Choroid plexus epithelial cell (primary cell): ENCODE measurements at regions not wholly inside any gene's neighbourhood (a gene's known extent, or its start where the extent isn't known, plus 50 kb on each side); places are given as distances from the start of the nearest gene placed in this dataset.
"Not testable (repeated sequence)": the region's sequence is repeated elsewhere in the genome, so short reads cannot be mapped to it uniquely, and the experiment has no call there.

Experiments
- DNase-seq: peaks from one replicate; pipeline ENCODE4 v3.0.0-alpha.2; 2010; ENCODE audit warnings: low read depth
- H3K4me3 ChIP-seq: 2 replicates; pipeline ENCODE4 v1.5.1; 2011; ENCODE audit warnings: low read depth, mild to moderate bottlenecking, control low read depth, low read length, moderate library complexity
- TF ChIP-seq, protein P1 (sequence below): conservative IDR thresholded peaks from 2 replicates; pipeline ENCODE4 v1.5.1; 2011; ENCODE audit warnings: low read depth, mild to moderate bottlenecking, control low read depth, inconsistent platforms, low read length, moderate library complexity

DNA sequence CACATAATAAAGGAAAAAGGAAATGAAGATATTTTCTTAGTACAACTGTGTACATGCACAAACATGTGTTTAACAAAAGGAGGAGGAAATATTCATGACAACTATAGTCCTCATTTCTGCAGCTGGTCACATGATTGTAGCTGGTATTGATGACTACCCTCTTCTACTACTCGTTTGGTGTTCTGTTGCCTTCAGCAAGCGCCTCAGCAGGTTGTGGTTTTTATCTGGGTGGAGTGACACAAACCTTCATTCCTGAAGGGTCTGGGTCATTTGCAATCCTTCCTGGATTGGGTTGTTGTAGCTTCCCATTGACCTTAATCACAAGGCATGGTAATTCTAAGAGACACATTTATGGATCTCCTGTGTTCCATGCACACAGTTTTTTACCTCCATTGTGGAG, 1009.9 kb upstream of the USP15 start:
- no peak overlapping the region for H3K4me3 ChIP-seq
- no peak for DNase-seq
- TF ChIP-seq, protein P1, sequence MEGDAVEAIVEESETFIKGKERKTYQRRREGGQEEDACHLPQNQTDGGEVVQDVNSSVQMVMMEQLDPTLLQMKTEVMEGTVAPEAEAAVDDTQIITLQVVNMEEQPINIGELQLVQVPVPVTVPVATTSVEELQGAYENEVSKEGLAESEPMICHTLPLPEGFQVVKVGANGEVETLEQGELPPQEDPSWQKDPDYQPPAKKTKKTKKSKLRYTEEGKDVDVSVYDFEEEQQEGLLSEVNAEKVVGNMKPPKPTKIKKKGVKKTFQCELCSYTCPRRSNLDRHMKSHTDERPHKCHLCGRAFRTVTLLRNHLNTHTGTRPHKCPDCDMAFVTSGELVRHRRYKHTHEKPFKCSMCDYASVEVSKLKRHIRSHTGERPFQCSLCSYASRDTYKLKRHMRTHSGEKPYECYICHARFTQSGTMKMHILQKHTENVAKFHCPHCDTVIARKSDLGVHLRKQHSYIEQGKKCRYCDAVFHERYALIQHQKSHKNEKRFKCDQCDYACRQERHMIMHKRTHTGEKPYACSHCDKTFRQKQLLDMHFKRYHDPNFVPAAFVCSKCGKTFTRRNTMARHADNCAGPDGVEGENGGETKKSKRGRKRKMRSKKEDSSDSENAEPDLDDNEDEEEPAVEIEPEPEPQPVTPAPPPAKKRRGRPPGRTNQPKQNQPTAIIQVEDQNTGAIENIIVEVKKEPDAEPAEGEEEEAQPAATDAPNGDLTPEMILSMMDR, result no peak

DNA sequence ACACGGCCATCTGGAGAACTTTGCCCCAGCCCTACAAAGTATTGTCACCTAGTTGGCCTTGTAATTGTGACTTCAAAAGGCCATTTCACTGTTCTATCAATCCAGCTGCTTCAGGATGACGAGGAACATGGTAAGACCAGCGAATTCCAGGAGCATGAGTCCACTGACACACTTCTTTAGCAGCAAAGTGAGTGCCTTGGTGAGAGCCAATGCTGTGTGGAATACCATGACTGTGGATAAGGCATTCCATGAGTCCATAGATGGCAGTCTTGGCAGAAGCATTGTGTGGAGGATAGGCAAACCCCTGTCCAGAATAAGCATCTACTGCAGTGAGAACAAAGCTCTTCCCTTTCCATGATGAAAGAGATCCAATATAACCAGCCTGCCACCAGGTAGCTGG, 1009.1 kb upstream of the USP15 start:
- no peak for DNase-seq
- TF ChIP-seq, protein P1, result no peak
- no peak overlapping the region for H3K4me3 ChIP-seq

DNA sequence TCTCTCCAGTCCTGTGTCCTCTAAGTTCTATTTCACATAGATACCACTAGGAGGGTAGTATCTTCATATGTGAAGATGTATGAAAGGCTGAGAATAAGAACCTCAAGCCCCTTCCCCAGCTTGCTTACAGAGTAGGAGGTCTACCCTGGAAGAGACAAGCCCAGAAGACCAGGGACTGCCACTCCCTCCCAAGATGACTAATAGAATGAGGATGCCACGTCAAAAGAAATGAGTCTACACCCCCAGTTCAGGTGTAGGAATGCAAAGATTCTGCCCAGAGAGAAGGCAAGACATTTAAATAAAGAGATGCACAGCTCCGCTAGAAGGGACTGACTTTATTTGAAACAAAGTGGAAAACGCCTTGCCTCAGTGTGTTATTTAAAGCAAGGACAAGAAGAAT, 1006.0 kb upstream of the USP15 start:
- H3K4me3 ChIP-seq, result no peak overlapping the region
- TF ChIP-seq, protein P1, result no peak
- no peak for DNase-seq

DNA sequence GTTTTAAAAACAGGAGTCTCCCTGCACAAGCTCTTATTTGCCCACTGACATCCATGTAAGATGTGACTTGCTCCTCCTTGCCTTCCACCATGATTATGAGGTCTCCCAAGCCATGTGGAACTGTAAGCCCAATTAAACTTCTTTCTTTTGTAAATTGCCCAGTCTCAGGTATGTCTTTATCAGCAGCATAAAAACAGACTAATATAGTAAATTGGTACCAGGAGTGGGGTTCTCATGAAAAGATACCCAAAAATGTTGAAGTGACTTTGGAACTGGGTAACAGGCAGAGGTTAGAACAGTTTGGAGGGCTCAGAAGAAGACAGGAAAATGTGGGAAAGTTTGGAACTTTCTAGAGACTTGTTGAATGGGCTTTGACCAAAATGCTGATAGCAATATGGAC, 995.9 kb upstream of the USP15 start:
- H3K4me3 ChIP-seq, DNase-seq: not testable (repeated sequence)

DNA sequence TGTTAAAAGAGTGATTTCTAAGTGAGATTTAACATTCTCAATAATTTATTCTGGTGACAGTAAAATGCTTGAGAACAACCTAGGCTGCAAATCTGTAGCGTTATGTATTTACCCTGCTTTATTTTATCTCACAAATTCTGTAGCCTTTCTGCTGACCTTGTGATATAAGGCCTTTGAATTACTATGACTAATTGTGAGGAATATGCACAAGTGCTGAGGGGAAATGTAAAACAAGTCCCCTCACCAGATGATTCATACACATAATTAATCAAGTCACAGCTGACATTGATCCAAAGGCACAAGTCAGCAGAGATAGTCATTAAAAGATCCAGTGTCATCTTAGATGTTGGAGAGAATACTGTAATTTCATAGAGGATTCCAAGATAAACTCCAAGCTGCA, 992.7 kb upstream of the USP15 start:
- DNase-seq, result no peak
- TF ChIP-seq, protein P1, result no peak
- no peak overlapping the region for H3K4me3 ChIP-seq

DNA sequence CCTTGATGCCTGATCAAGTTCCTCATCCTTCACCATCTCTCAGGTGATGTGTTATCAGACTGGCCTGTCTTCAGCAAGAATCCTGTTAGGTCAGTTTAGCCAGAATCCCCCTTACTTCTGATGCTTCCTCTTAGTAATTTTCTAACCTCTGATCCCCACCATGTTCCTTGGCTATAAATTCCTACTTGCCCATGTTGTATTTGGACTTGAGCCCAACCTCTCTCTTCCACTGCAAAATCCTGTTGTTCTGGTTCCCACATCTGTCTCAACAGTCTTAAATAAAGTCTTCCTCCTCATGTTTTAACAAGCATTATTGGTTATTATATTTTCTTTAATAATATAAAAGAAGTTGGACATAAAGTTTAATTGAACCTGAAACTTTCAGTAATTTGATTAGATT, 987.8 kb upstream of the USP15 start:
- TF ChIP-seq, protein P1, result no peak
- H3K4me3 ChIP-seq, result no peak overlapping the region
- DNase-seq, result peak; percentile 30

DNA sequence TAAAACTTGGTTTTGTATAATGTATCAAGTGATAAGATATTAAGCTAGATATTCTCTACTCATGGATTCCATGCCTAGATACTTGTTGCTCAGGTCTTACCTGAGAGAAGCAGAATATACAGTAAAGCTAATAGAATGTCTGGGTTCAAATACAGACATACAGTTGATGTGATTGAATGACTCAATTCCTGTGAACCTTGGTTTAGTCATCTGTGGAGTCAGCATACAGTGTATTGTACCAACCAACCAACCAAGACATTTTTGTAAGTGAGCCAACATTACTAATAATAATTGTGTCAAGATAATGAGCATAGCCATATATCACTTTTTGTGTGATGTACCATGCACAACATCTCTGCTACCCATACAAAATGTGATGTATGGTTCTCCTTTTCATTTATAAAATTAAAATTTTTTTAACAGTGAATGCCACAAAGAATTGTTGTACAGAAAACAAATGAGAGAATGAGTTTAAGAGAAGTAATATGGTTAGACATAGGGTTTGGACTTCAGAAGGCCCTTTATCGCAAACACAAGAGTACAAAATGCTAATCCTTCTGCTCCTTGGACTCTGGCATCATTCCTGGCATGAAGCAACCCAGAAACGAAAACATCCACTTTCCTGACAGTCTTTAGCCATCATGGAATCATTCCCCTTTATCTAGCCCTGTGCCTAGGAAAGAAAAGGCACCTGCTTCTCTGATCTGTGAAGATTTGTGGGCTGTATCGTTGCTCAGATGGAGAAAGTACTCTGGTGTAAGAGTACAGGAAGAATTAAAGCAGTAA, 977.2 kb upstream of the USP15 start:
- TF ChIP-seq, protein P1, result no peak
- H3K4me3 ChIP-seq, result no peak overlapping the region
- DNase-seq, result no peak

DNA sequence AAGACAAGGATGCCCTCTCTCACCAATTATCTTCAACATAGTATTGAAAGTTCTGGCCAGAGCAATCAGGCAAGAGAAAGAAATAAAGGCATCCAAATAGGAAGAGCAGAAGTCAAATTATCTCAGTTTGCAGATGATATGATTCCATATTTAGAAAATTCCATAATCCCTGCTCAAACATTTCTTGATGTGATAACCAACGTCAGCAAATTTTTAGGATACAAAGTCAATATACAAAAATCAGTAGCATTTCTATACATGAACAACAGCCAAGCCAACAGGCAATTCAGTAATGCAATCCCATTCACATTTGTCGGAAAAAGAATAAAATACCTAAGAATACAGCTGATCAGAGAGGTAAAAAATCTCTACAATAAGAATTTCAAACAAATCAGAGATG, 969.7 kb upstream of the USP15 start:
- H3K4me3 ChIP-seq, result no peak overlapping the region

More for the DNA sequence above, 969.7 kb upstream of the USP15 start:
- TF ChIP-seq, protein P1, result no peak
- DNase-seq, result no peak
